Activated CD4-positive, alpha-beta T cell treated with anti-CD3 and anti-CD28 coated beads, Interleukin-2, amount 50 U/mL, for 1 hour (primary cell): ENCODE measurements at regions not wholly inside any gene's neighbourhood (a gene's known extent, or its start where the extent isn't known, plus 50 kb on each side); places are given as distances from the start of the nearest gene placed in this dataset.
"Not testable (repeated sequence)": the region's sequence is repeated elsewhere in the genome, so short reads cannot be mapped to it uniquely, and the experiment has no call there.

Experiments
- DNase-seq: peaks from one replicate; pipeline ENCODE4 v3.0.0-alpha.2; 2020

- DNase-seq, result no peak
Measured at GRCh38 chr17:70668276-70668937, 499.1 kb downstream of the KCNJ2 start.

GRCh38 chr17:70668938-70669778 is 499.8 kb downstream of the KCNJ2 start:
- DNase-seq, result no peak

- DNase-seq, result no peak
Measured at GRCh38 chr17:70674061-70674460, 504.7 kb downstream of the KCNJ2 start.

GRCh38 chr17:70675070-70675590 is 505.8 kb downstream of the KCNJ2 start:
- DNase-seq, result no peak

- no peak for DNase-seq
Measured at GRCh38 chr17:70677783-70678647, 508.7 kb downstream of the KCNJ2 start.

- DNase-seq, result no peak
Measured at GRCh38 chr17:70678889-70679288, 509.6 kb downstream of the KCNJ2 start.

GRCh38 chr17:70683936-70684335 is 514.6 kb downstream of the KCNJ2 start:
- no peak for DNase-seq

- no peak for DNase-seq
Measured at GRCh38 chr17:70687421-70687820, 518.1 kb downstream of the KCNJ2 start.

GRCh38 chr17:70691150-70691549 is 521.8 kb downstream of the KCNJ2 start:
- DNase-seq, result no peak

GRCh38 chr17:70699408-70699807 is 530.1 kb downstream of the KCNJ2 start:
- no peak for DNase-seq

GRCh38 chr17:70702683-70703255 is 533.4 kb downstream of the KCNJ2 start:
- DNase-seq, result no peak

- no peak for DNase-seq
Measured at GRCh38 chr17:70709596-70709995, 540.3 kb downstream of the KCNJ2 start.

GRCh38 chr17:70713694-70714093 is 544.4 kb downstream of the KCNJ2 start:
- no peak for DNase-seq

- DNase-seq, result no peak
Measured at GRCh38 chr17:70716551-70716950, 547.2 kb downstream of the KCNJ2 start.

- no peak for DNase-seq
Measured at GRCh38 chr17:70717042-70717441, 547.7 kb downstream of the KCNJ2 start.

- DNase-seq, result no peak
Measured at GRCh38 chr17:70736375-70736957, 567.1 kb downstream of the KCNJ2 start.

- no peak for DNase-seq
Measured at GRCh38 chr17:70739065-70739464, 569.7 kb downstream of the KCNJ2 start.

GRCh38 chr17:70746574-70746973 is 577.2 kb downstream of the KCNJ2 start:
- DNase-seq, result not testable (repeated sequence)

- DNase-seq, result no peak
Measured at GRCh38 chr17:70750983-70751382, 581.7 kb downstream of the KCNJ2 start.

- not testable (repeated sequence) for DNase-seq
Measured at GRCh38 chr17:70752461-70752860, 583.1 kb downstream of the KCNJ2 start.

- no peak for DNase-seq
Measured at GRCh38 chr17:70752966-70753467, 583.7 kb downstream of the KCNJ2 start.

- no peak for DNase-seq
Measured at GRCh38 chr17:70763018-70763417, 593.7 kb downstream of the KCNJ2 start.
